GM21737 (cell line): ENCODE measurements at regions not wholly inside any gene's neighbourhood (a gene's known extent, or its start where the extent isn't known, plus 50 kb on each side); places are given as distances from the start of the nearest gene placed in this dataset.

Experiments
- ATAC-seq: cut with Tn5 transposase; IDR thresholded peaks from one replicate; pipeline ENCODE4 v1.9.1; 2021; ENCODE audit warnings: mild to moderate bottlenecking, moderate library complexity; ENCODE audit not compliant: unreplicated experiment

DNA sequence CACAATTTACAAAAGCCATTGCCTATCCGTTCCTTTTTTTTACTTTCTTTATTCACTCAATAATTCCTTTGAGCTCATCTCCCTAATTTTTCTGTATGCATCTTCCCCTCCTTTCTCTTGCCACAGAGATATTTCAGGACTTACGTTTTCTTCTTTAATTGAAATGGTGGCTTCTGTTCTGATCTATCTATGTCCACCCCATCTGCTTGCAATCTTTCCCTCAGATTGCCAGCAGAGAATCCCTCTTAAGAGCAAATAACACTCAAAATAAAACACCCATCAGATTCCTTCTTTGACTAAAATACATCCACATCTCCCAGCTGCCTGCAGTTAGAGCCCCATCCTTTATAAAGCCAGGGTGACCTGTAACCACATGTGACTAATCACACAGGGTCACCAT lies 478.6 kb downstream of the EFNB2 start:
- no peak for ATAC-seq

DNA sequence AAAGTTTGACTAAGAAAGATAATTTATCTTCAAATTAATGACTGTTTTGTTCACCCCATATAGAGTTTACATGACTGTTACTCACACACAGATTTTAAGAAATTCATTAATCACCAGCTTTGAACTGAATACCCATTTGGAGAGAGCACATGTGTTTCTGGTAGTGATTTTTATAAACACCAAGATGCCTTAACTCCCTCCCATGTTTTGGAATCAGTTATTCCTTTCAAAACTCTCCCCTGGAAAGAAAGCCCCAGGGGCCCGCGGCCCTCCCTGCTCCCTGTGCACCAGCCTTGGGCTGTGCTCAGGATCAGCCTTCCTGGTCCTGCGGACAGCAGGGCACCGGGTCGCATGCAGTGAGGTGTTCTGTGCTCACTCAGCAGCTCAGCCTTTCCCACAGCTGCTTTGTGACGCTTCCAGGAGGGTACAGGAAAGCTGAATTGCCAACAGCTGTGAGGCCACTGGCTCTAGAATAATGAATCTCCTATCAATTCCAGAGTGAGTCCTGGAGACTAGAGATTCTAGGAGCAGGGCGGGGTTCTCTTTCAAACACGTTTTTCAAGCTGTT lies 483.2 kb downstream of the EFNB2 start:
- no peak for ATAC-seq

DNA sequence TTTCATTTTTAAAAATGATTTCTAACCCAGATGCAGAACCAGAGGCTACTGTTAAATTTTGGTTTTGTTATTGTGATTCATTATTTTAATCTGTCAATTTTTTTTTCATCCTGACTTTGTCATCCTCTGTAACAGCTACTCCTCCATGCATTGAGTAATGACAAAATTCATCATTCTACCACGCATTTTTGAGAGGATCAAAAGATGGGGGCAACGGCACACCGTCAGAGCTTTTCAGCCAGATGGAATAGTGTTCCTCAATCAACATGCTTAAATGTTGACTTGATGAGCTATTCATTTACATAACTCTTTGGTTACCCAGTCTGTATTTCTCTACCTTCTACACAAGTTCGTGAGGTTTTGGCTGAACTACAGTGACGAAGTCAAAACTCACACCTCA lies 486.3 kb downstream of the EFNB2 start:
- ATAC-seq = no peak

DNA sequence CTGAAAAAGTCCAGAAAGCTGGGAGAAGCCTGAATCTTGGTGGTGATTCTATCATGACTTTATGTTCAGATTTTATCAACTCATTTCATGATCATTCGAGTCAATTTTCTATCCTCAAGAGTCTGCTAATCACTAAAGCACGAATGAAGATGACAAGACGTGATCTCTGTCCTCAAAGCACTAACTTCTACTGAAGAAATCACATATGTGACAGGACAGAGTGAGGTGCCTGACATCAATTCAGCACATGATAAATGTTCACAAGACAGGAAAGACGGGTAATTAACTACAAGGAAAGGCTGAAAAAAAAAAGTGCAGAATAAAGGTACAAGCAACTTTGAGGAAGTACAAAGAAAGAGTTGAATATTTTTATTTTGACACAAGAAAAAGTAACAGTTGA lies 487.1 kb downstream of the EFNB2 start:
- no peak for ATAC-seq

DNA sequence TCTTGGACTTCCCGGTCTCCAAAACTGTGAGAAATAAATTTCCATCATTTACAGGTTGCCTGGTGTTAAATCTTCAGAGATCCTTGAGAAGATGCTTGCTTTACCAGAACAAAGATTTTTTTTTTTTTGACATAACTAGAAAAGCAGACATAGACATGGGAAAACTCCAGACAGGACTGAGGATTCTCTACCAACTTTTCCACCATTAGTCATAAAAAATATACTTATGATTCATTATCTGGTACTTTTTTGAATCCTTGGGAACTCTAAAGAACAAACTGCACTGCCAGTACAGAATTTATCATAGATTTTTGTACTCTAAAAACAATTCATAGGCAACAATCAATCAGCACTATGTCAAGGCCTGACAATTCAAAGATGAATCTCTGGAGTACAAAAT lies 487.6 kb downstream of the EFNB2 start:
- no peak for ATAC-seq

DNA sequence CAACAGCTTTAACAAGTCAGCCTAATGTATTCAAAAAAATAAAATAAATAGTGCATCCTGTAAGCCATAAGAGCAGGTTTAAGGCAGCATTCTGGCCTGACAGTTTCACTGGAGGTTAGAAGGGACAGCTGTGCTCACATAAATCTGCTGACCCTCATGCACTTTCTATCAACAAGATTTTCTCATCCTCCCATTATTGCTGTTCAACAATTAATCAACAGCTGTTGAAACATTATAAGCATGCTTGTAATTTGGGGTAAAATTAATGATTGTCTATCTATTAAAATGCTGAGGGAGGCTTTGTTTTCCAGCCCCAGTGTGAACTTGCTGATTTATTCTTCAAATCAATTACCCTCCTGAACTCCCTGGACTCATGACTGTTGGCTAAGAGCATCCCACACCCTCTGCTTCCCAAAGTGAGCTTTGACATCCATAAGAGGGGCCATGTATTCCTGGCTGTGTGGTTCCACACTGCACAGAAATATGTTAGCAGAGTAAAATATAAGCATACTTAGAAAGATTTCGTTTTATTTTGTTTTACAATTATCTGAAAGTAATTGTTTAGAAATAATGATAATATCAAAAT lies 492.4 kb downstream of the EFNB2 start:
- ATAC-seq = no peak

DNA sequence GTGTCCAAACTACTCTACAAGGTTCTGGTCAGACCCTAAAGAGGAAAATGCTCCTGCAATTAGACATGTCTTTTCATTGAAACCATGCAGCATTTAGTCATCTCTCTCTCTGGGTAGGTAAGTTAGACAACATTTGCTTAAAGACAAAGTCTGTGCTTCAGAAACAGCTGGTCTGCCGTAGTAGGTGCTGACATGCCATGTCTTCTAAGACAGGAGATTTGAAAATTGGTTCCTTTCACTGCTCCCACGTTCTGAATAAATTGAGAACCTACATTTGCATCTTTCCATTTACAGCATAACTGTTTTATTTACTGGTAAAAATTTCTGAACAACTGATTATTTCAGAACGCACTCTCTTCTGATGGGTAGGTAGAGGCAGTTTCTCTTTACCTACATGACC lies 494.0 kb downstream of the EFNB2 start:
- ATAC-seq = no peak

DNA sequence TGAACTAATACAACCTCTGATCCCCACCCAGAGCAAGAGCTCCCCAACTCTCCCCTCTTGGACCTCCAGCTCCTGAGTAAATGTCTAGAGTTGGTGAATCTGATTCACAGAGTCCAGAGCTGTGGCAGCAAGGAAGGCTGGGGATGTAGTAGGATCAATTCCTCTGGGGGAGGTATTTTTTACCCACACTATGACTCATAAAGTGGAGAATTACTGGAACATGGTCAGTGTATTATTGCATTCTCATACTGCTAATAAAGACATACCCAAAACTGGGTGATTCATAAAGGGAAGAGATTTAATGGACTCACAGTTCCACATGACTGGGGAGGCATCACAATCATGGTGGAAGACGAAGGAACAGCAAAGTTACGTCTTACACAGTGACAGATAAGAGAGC lies 496.7 kb downstream of the EFNB2 start:
- ATAC-seq = no peak

DNA sequence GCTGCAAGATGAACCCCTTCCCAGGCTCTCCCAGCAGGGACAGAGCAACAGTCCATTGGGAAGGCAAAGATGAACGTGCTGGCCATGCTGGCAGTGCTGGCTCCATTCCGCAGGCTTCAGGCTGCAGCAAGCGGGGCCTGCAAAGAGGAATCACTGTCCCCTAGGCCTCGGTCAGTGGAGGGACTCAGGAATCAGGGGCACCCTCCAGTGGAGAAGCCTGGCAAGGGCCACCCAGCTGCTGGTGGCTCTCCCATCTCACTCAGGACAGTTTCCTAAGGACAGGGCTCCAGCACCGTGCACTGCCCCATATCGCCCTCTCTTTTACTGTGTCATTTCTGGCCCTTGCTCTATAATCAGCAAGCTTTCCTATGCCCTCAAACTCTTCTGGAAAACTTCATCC lies 498.6 kb downstream of the EFNB2 start:
- ATAC-seq = no peak

DNA sequence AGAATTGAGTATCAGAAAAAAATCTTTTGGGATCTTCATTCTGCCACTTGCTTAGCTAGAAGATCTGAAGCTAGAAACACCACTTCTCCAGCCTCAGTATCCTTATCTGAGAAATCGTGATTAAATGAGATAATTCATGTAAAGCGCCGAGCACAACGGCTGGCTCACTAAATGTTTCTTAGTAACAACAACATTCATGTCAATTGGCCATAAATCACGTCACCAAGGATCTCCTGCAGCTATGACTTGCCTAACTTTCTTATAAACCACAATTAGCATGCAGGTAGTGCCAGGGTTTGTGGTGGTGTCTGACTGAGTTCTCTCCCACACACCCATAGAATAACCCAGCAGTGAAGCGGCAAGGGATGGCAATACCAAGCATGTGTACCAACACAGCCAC lies 501.3 kb downstream of the EFNB2 start:
- no peak for ATAC-seq

DNA sequence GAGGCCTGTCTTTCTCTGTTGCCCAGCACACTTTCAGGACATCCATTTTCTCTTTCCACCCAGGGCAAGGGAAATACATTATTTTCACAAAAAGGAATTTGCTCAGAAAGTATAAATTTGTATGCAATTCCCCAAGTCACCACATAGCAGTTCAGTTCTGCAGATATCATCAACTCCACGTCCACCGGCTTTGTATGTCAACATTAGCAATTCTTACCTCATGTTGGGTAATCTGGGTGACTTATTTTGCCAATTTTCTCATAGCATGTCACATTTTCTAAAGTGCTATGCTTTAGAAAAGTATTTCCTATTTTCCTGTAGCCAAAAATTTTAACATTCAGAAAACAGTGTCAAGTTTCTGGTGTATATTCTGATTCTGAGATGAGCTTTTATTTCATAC lies 501.8 kb downstream of the EFNB2 start:
- ATAC-seq = no peak

DNA sequence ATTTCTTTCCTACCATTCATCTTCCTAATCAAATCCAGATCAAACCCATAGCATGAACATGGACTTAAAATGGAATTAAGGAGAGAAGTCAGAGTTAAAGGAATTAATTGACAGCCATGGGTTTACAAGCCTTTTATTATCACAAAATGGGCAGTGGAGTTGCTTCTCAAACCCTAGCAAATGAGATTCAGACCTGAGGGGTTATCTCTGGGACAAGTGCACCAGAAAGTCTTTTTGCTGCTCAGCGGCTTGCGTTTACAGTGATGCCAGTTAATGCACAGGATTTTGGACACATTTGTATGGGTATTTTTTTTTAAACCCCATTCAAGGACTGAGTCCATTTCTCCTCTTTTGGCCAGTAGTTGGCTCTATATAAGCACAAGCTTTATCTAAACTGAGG lies 503.0 kb downstream of the EFNB2 start:
- ATAC-seq = no peak

DNA sequence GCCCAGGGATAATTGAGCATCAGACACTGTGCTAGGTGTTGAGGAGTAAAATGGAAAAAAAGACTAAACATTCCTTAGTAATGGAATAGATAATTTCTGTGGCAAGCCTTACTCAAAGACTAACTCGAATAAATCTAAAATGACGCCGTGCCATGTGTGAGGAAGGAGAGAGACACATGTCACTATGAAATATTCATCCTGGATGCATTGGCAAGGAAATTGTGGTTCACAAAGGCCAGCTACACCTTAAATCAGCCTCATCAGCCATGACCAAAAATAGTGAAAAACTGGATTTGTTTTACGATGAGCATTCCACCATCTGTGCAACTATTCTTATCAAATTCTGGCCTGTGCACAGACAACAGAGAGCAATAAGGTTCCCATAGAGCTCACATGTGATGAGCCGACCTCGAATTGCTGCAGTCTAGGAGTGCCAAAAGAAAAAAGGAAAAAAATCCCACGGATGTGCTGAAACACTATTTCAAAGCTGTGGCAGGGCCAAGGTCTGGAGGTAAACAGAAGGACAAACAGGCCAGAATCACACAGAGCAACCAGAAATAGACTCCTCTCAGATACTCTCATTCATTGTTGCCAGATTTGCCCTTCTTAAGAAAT lies 505.7 kb downstream of the EFNB2 start:
- ATAC-seq = no peak

DNA sequence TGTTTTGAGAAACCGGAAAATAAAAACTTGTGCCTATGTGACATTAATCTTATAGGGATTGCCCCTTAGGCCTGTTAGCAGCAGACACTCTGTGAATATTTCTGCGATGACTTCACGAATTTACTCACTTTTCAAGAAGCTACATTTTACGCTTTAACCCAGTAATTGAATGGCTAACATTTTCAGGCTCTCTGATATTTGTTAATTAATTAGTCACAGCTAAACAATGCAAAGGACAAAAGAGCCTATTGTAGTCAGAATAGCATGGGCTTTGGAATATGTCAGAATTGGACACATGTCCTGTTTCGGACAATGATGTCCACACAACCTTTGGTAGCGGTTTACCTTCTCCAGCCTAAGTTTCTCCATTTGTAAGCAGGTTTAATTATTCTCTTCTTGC lies 506.6 kb downstream of the EFNB2 start:
- no peak for ATAC-seq

DNA sequence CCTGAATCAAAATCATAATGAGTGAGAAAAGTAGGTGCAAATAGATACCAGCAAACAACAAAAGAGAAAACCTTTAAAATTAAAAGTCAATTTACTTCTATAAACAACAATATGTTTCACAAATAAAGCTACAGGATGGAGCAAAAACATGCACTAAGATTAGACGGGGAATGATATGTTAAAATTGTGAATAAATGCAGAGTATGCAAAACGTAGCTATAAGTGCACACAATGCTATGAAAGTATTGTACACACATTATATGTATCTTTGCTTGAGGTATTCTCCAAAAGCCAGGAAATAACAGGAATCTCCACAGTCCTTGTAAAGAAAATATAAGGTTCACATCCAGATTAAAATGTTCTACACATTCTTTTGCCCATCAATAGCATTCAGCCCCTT lies 523.9 kb downstream of the EFNB2 start:
- no peak for ATAC-seq

DNA sequence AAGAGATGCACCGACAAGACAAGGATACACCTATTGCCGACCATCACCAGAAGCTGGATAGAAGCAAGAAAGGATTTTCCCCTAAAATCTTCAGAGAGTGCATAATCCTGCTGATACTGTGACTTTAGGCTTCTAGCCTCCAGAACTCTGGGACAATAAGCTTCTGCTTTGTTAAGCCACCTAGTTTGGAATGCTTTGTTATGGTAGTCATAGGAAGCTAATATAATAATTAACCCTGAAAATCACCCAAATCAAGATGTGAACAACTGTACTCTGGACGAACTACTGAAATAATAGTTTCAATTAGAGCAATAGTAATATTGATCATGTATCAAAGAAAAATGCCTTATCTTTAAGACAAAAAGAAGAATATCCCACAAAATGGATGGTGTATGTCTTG lies 524.6 kb downstream of the EFNB2 start:
- ATAC-seq = no peak

DNA sequence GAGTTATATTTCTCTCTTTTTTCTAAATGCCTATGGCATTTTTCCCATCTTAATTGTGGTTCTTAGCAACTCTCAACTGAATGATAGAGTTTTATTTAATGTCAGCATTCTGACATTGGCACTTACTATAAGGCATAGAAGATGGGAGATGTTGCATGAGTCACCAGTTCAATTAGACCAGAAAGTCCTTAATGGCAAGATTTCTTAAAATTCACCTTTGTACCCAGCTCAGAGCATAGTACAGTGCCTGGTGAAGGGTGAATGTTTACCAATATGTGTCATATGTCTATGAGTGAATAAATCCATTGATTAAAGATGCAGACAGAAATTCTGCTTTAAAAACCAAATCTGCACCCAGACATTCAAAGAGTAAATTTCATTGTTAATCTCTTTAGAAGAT lies 526.9 kb downstream of the EFNB2 start:
- no peak for ATAC-seq

DNA sequence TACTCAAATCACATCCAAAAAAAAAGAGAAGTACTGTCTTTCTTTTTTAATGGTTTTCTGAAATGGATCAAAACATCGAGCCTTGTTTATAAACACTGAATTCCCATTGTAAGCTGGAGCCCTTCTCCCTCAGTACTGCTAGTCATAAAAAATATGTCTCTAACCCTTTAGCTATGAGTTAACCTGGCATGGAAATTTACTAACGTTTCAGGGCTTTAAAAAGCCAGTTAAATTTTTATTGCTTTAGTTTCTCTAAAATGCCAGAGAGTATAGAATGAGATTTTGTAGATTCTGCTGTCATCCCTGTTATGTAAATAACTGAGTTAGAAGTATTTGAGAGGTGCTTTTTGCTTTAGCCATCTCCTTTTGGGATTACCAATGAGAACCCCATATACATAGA lies 528.3 kb downstream of the EFNB2 start:
- no peak for ATAC-seq

DNA sequence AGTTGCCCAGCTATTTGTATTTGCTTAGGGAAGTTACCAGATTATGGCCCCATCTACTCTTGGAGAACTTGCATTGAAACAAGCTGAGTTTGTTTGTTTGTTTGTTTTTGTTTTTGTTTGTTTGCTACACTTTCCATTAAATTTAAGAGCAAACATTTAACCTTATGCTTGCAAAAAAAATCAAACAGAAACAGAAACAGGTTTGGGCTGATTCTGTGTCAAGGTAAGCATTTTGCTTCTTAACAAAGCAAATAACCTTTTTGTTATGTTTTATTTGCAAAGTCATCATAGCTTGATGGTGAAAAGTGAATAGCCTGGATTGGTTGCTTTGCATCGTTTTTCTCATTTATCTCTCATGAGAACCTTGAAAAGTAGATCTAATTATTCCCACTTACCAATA lies 531.8 kb downstream of the EFNB2 start:
- ATAC-seq = no peak

DNA sequence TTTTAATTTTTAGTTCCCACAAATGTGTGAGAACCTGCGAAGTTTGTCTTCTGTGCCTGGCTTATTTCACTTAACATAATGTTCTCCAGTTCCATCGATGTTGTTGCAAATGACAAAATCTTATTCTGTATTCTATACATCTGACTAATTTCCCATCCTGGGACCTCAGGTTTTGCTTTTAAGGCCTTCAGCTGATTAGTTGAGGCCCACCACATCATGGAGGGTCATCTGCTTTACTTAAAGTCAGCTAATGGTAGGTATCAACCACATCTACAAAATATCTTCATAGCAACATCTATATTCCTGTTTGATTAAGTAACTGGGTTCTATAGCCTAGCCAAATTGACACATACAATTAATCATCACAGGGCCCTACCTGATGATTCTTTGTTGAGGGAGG lies 534.0 kb downstream of the EFNB2 start:
- no peak for ATAC-seq

DNA sequence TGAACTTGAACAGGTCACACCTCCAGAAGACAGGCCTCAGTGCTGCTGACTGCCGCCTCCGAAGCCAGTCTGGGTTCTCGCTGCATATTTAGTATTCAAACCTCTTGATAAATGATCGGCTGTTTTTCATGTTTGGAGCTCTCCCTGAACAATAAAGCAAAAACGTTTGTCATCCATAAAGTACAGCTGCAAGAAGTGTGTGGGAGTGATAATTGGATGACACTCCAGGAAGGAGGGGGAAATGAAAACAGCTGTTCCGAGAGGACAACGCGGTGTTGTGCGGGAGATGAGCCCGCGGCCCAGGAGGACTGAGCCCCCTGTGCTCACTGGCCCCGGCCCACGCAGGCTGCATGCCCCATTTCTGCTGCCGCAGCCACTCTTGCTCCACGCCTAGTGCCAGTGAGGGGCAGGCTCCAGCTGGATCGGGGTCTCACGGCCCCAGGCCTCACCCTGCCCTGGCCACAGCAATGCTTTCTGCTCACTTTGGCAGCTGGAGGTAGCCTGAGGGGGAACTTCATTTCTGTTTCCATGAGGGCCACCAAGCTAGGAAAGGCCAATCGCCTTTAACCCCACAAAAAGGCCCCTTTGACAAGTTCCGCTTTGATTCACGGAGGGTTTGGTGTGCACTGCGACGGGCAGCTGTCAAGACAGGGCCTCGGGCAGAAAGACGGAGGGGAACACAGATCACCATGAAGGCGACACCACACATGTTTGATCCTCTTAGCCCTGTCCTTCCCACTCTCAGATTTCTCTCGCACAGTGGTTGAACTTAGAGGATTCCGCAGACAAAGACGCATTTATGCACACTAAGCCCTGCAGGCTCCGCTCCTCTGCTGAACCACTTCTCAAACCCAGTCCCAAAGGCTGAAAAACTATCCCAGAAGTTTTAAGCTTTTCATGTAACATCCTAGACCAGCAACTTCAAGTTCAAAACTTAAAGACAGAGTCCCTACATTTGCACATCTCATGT lies 537.6 kb downstream of the EFNB2 start:
- ATAC-seq = no peak
